NCI-H345 treated with DMSO at 0.1 percent for 48 hours (cell line): ENCODE measurements at regions not wholly inside any gene's neighbourhood (a gene's known extent, or its start where the extent isn't known, plus 50 kb on each side); places are given as distances from the start of the nearest gene placed in this dataset.
"Not testable (repeated sequence)": the region's sequence is repeated elsewhere in the genome, so short reads cannot be mapped to it uniquely, and the experiment has no call there.

Experiments used
- DNase-seq: peaks from one replicate; lab custom pipeline; 2025; ENCODE audit not compliant: unreplicated experiment; lab: John Stamatoyannopoulos, UW

- no peak for DNase-seq
Measured at GRCh38 chr21:27814226-27814625, 847.3 kb upstream of the ADAMTS5 start.

- no peak for DNase-seq
Measured at GRCh38 chr21:27813750-27814149, 846.9 kb upstream of the ADAMTS5 start.

- no peak for DNase-seq
Measured at GRCh38 chr21:27813344-27813743, 846.5 kb upstream of the ADAMTS5 start.

GRCh38 chr21:27812279-27812678 is 845.4 kb upstream of the ADAMTS5 start:
- no peak for DNase-seq

- no peak for DNase-seq
Measured at GRCh38 chr21:27808923-27809322, 842.0 kb upstream of the ADAMTS5 start.

- no peak for DNase-seq
Measured at GRCh38 chr21:27807596-27807995, 840.7 kb upstream of the ADAMTS5 start.

GRCh38 chr21:27806281-27806680 is 839.4 kb upstream of the ADAMTS5 start:
- no peak for DNase-seq

GRCh38 chr21:27805696-27806095 is 838.8 kb upstream of the ADAMTS5 start:
- DNase-seq, result no peak

GRCh38 chr21:27804515-27804914 is 837.6 kb upstream of the ADAMTS5 start:
- DNase-seq, result no peak

GRCh38 chr21:27803571-27803970 is 836.7 kb upstream of the ADAMTS5 start:
- DNase-seq, result no peak

GRCh38 chr21:27802816-27803475 is 836.1 kb upstream of the ADAMTS5 start:
- no peak for DNase-seq

GRCh38 chr21:27799861-27800260 is 833.0 kb upstream of the ADAMTS5 start:
- DNase-seq, result no peak

GRCh38 chr21:27796106-27796505 is 829.2 kb upstream of the ADAMTS5 start:
- no peak for DNase-seq

GRCh38 chr21:27795418-27795817 is 828.5 kb upstream of the ADAMTS5 start:
- no peak for DNase-seq

- no peak for DNase-seq
Measured at GRCh38 chr21:27793901-27794300, 827.0 kb upstream of the ADAMTS5 start.

GRCh38 chr21:27787046-27787445 is 820.2 kb upstream of the ADAMTS5 start:
- DNase-seq, result no peak

- no peak for DNase-seq
Measured at GRCh38 chr21:27779606-27780005, 812.7 kb upstream of the ADAMTS5 start.

GRCh38 chr21:27776925-27777553 is 810.2 kb upstream of the ADAMTS5 start:
- no peak for DNase-seq

GRCh38 chr21:27772816-27773215 is 805.9 kb upstream of the ADAMTS5 start:
- no peak for DNase-seq

GRCh38 chr21:27771938-27772483 is 805.1 kb upstream of the ADAMTS5 start:
- no peak for DNase-seq

GRCh38 chr21:27769763-27770162 is 802.9 kb upstream of the ADAMTS5 start:
- DNase-seq, result no peak

- DNase-seq, result not testable (repeated sequence)
Measured at GRCh38 chr21:27768046-27768637, 801.3 kb upstream of the ADAMTS5 start.
